Effector memory CD8-positive, alpha-beta T cell (primary cell): ENCODE measurements at regions not wholly inside any gene's neighbourhood (a gene's known extent, or its start where the extent isn't known, plus 50 kb on each side); places are given as distances from the start of the nearest gene placed in this dataset.

ENCODE experiments used
- ATAC-seq: fragments of 150-1000 bp; cut with Tn5 transposase; replicated peaks from 2 replicates; pipeline ENCODE4 v1.10.0; 2021; ENCODE audit warnings: mild to moderate bottlenecking, moderate library complexity
- DNase-seq, 3 experiments: peaks; one replicate each; pipeline ENCODE4 v3.0.0; 2021
- H3K27ac Mint-ChIP-seq, 2 donors: one replicate each; pipeline ENCODE4 v1.8.0; 2022; ENCODE audit warnings: mild to moderate bottlenecking in 2 of 2, mixed read lengths in 2 of 2, moderate library complexity in 2 of 2
- H3K27me3 Mint-ChIP-seq, 2 donors: one replicate each; pipeline ENCODE4 v1.8.0; 2022; ENCODE audit warnings: mixed read lengths in 2 of 2
- H3K36me3 Mint-ChIP-seq: one replicate; pipeline ENCODE4 v1.8.0; 2022; ENCODE audit warnings: mild to moderate bottlenecking, moderate library complexity, mixed read lengths; ENCODE audit not compliant: insufficient read depth
- H3K4me1 Mint-ChIP-seq, 2 donors: one replicate each; pipeline ENCODE4 v1.8.0; 2022; ENCODE audit warnings: low read depth in 2 of 2, mixed read lengths in 2 of 2
- H3K4me3 Mint-ChIP-seq, 2 donors: one replicate each; pipeline ENCODE4 v1.8.0; 2022; ENCODE audit warnings: mild to moderate bottlenecking in 2 of 2, mixed read lengths in 2 of 2, moderate library complexity in 2 of 2
- H3K9me3 Mint-ChIP-seq, 2 donors: one replicate each; pipeline ENCODE4 v1.8.0; 2022; ENCODE audit warnings: mixed read lengths in 2 of 2

DNA sequence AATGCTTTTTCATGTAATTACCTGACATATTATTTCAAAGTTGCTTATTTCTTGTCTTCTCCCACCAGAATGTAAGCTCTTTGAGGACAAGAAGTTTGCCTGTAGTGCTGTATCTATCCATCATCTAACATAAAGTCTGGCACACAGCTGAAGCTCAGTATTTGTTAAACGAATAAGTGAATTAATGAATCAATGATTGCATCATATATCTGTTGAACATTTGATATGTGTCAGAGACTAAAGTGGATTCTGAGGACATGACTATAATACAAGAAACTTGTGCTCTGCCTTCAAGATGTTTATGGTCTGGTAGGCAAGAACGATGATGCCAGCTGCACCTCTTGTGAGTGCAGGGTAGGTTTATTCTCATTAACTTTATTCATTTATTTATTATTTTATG is 115.4 kb upstream of the SCAF11 start:
- H3K9me3 Mint-ChIP-seq, result no peaks in the 10 kb centered on the region
- H3K4me1 Mint-ChIP-seq, result no peaks in the 10 kb centered on the region
- H3K4me3 Mint-ChIP-seq, result no peak overlapping the region
- no peaks in the 10 kb centered on the region for H3K36me3 Mint-ChIP-seq
- DNase-seq (no peak), ATAC-seq (no peak)
- no peak overlapping the region for H3K27ac Mint-ChIP-seq
- peaks cover 4 to 22% of the 10 kb centered on the region in 2 donors for H3K27me3 Mint-ChIP-seq

- Mint-ChIP-seq H3K36me3 (no peaks in the 10 kb centered on the region), H3K27ac (no peak overlapping the region), H3K4me1 (no peaks in the 10 kb centered on the region), H3K4me3 (no peak overlapping the region), H3K9me3 (no peaks in the 10 kb centered on the region), H3K27me3 (peaks cover 3 to 4% of the 10 kb centered on the region in 2 donors)
- no peak for ATAC-seq
- no peak for DNase-seq
Observed at GRCh38 chr12:46103559-46104383, 113.4 kb upstream of the SCAF11 start.

- H3K27ac Mint-ChIP-seq, result no peak overlapping the region
- ATAC-seq, result no peak
- H3K4me1 Mint-ChIP-seq, result no peaks in the 10 kb centered on the region
Observed at GRCh38 chr12:46101485-46101869, 111.1 kb upstream of the SCAF11 start.

DNA sequence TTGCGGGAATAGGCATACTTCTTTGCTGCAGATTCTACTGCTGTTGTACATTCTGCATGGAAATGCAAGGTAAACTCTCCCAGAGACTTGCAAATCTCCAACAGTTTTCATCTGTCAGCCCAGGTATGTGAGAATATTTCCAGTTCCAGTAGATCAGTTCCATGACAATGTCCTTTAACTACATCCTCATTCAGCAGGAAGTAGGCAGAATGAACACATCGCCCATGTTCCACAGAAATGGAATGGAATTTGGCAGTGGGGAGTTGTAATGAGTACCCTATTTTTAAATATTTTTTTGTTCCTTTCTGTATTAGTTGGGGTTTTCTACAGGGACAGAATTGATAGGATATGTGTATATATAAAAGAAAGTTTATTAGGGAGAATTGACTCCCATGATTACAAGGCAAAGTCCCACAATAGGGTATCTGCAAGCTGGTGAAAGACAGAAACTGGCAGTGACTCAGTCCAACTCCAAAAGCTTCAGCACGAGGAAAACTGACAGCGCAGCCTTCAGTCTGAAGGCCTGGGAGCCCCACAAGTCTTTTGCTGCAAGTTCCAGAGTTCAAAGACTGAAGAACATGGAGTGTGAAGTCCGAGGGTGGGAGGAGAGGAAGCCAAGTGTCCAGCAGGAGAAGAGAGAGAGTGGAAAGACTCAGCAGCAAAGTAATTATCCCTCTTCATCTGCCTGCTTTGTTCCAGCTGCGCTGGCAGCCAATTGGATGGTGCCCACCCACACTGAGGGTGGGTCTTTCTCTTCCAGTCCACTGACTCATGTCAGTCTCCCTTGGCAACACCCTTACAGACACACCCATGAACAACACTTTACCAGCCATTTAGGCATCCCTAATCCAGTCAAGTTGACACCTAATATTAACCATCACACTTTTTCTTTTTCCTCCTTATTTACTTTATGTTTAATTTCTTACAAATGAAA is 110.4 kb upstream of the SCAF11 start:
- DNase-seq (no peak), ATAC-seq (no peak)
- Mint-ChIP-seq H3K4me1 (no peaks in the 10 kb centered on the region), H3K9me3 (no peaks in the 10 kb centered on the region), H3K4me3 (no peak overlapping the region), H3K27me3 (peaks cover 22 to 27% of the 10 kb centered on the region in 2 donors), H3K36me3 (no peaks in the 10 kb centered on the region), H3K27ac (no peak overlapping the region)

More at GRCh38 chr12:46101485-46101869, 111.1 kb upstream of the SCAF11 start:
- Mint-ChIP-seq H3K9me3 (no peaks in the 10 kb centered on the region), H3K36me3 (no peaks in the 10 kb centered on the region), H3K4me3 (no peak overlapping the region), H3K27me3 (peaks cover 15 to 22% of the 10 kb centered on the region in 2 donors)
- DNase-seq, result no peak

GRCh38 chr12:46089414-46090162 is 99.2 kb upstream of the SCAF11 start:
- Mint-ChIP-seq H3K36me3 (no peaks in the 10 kb centered on the region), H3K9me3 (no peaks in the 10 kb centered on the region), H3K4me1 (no peaks in the 10 kb centered on the region), H3K4me3 (no peak overlapping the region), H3K27ac (no peak overlapping the region), H3K27me3 (peaks cover 66 to 76% of the 10 kb centered on the region in 2 donors)
- DNase-seq (no peak), ATAC-seq (no peak)

DNA sequence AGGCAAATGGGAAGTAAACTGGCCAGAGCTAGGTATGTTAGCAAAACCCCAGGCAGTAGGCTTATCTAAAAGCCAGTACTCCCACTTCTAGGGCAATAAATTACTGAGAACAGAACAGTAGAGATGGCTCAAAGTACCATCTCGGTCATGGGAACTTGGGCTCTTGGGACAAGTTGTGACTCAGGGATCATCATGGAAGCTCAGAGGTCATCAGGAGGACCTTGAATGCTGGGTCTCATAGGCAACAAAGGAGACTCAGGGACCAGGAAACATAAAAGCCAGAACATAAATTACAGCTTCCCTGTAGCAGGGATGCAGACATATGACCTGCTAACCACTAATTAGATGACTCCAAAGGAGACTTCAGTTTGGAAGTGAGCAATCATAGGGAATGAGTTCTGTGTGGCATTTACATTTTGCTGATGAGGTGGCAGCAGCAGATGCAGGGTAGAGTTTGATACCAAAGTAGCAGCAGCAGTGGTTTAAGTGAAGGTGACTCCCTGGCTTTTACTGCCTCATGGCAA is 97.6 kb upstream of the SCAF11 start:
- Mint-ChIP-seq H3K27ac (no peak overlapping the region), H3K4me3 (no peak overlapping the region), H3K27me3 (peaks cover 68 to 76% of the 10 kb centered on the region in 2 donors), H3K36me3 (no peaks in the 10 kb centered on the region), H3K4me1 (no peaks in the 10 kb centered on the region), H3K9me3 (no peaks in the 10 kb centered on the region)
- ATAC-seq (no peak), DNase-seq (no peak)

DNA sequence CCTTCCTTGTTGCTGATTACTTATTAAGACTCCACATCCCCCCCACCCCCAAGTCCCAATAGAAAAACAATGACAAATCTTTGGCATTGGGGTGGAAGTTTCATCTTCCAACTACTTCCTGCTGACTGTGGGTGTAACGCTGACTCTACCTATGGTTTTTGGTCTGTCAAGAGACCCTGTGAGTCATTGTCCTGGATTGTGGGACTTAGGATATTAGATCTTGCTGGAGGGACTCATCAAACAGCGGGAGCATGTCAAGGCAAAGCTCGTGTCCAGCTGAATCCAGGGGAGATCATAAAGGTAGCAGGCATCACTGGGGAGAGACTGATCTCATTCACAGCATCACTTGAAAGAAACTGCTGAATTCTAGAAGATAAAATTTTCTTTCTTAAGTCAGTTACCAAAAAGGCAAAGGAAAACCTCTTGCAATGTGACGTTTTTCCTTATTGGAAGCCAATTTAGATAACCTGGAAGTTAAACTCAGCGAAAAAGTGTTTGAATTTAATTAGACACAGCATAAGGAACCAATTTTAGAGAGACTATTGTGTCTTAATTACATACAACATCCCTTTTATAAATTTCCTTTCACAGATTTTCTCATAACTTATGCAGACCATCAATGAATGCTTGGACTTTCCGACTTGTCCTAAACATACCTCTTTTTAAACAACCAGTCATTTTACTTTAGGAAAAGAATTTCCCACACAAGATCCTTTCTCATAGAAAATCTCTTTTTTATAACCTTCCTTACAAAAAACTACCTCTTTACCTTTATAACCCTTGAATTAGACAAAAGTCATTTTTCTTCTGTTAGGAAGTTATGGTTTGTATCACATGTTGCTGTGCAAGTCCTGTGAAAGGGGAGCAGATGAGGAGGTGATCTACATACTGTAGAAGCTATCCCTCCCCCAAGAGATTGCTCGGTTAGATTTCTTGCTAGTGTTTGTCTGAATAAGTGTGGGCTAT is 94.6 kb upstream of the SCAF11 start:
- Mint-ChIP-seq H3K27ac (no peak overlapping the region), H3K4me3 (no peak overlapping the region), H3K36me3 (no peaks in the 10 kb centered on the region), H3K4me1 (no peaks in the 10 kb centered on the region), H3K9me3 (no peaks in the 10 kb centered on the region), H3K27me3 (peaks cover 47 to 48% of the 10 kb centered on the region in 2 donors)
- DNase-seq, result no peak
- no peak for ATAC-seq

DNA sequence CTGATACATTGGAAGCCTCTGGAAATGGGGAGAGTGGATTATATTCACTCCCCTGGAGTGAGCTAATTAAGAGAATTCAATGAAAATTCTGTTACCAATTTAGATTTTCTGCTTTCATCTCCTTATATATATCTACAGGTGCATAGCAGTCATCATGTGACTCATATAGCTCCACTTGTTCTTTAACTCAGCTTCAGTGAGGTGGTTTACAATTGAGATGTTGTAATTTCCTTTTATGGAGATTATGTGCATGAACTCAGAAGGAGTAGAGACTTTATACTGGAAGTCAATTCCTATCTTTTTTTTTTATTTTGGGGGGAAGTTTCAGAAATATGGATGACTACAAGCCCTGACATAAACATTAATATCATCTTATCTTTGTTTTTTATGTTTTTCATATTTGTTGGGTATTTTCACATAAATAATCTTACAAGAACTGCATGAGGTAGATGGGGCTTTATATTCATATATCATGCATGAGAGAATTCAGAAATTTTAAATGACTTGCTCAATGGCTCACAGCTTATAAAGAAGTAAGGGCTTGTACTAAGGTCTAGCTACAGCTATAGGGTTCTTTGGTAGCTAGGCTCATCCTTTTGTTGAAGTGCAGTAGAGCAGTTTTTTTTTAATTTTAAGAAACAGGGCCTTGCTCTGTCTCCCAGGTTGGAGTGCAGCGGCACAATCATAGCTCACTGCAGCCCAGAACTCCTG is 92.3 kb upstream of the SCAF11 start:
- peaks cover 4 to 14% of the 10 kb centered on the region in 2 donors for H3K9me3 Mint-ChIP-seq
- H3K36me3 Mint-ChIP-seq, result no peaks in the 10 kb centered on the region
- H3K27ac Mint-ChIP-seq, result no peak overlapping the region
- H3K4me1 Mint-ChIP-seq, result no peaks in the 10 kb centered on the region
- H3K27me3 Mint-ChIP-seq, result peaks cover 31 to 41% of the 10 kb centered on the region in 2 donors
- no peak for ATAC-seq
- H3K4me3 Mint-ChIP-seq, result no peak overlapping the region
- no peak for DNase-seq

- no peak for ATAC-seq
- H3K9me3 Mint-ChIP-seq, result peaks cover 0 to 10% of the 10 kb centered on the region in 2 donors
- DNase-seq, result no peak
- no peak overlapping the region for H3K27ac Mint-ChIP-seq
- H3K4me1 Mint-ChIP-seq, result peaks cover 4 to 6% of the 10 kb centered on the region in 2 donors
- H3K36me3 Mint-ChIP-seq, result peaks cover 4% of the 10 kb centered on the region
- H3K4me3 Mint-ChIP-seq, result no peak overlapping the region
- peaks cover 15 to 23% of the 10 kb centered on the region in 2 donors for H3K27me3 Mint-ChIP-seq
Observed at GRCh38 chr12:46073321-46073720, 82.9 kb upstream of the SCAF11 start.

GRCh38 chr12:46071769-46072624 is 81.6 kb upstream of the SCAF11 start:
- ATAC-seq, result peak; percentile 93
- DNase-seq, result peak; percentile 51 to 54 (median 51)
- H3K27me3 Mint-ChIP-seq, result peaks cover 15 to 23% of the 10 kb centered on the region in 2 donors
- peak overlapping the region in 1 of 2 donors; percentile 3 for H3K4me3 Mint-ChIP-seq
- H3K27ac Mint-ChIP-seq, result no peak overlapping the region
- H3K4me1 Mint-ChIP-seq, result peaks cover 4 to 6% of the 10 kb centered on the region in 2 donors
- no peaks in the 10 kb centered on the region for H3K9me3 Mint-ChIP-seq
- peaks cover 4% of the 10 kb centered on the region for H3K36me3 Mint-ChIP-seq

DNA sequence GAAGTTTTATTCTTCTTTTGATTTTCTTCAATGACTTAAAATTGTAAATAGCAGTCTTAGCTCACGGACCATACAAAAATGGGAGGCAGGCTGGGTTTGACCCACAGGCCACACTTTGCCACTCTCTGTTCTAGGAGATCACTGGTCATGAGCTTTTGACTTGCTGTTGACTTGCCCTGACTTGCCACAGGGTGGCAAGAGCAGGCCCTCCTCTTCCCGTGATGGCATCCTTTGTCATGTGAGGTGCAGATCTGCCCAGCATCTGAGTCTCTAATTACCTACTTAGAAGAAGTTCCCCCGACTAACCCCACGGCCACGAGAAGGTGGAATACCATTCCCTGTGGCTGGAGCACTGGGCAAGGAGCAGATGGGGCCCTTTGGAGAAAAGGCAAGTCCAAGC is 81.0 kb upstream of the SCAF11 start:
- no peak for ATAC-seq
- Mint-ChIP-seq H3K4me3 (no peak overlapping the region), H3K9me3 (no peaks in the 10 kb centered on the region), H3K27ac (no peak overlapping the region), H3K27me3 (peaks cover 15 to 23% of the 10 kb centered on the region in 2 donors), H3K4me1 (peaks cover 4 to 6% of the 10 kb centered on the region in 2 donors), H3K36me3 (peaks cover 4% of the 10 kb centered on the region)
- DNase-seq, result no peak
